ENCODE measurements at regions not wholly inside any gene's neighbourhood (a gene's known extent, or its start where the extent isn't known, plus 50 kb on each side); places are given as distances from the start of the nearest gene placed in this dataset.

- no peak for TF ChIP-seq CTCF (IDR thresholded peaks at IDR 0.05; ENCODE audit: low read depth, low read length)
- H3K36me3 ChIP-seq: no peaks in the 10 kb centered on the region
- H3K27ac ChIP-seq: no peak overlapping the region
- H3K4me3 ChIP-seq: no peak overlapping the region
- no peak for DNase-seq (ENCODE audit: low read depth in 1 of 2, low spot score in 1 of 2)
- no peaks in the 10 kb centered on the region for H3K9me3 ChIP-seq (ENCODE audit: low read depth)
- H3K27me3 ChIP-seq: no peaks in the 10 kb centered on the region
- peaks cover 2% of the 10 kb centered on the region for H3K4me1 ChIP-seq (ENCODE audit: low read depth)
Observed at GRCh38 chr3:137259089-137259488, 301.3 kb downstream of the IL20RB start.

GRCh38 chr3:137259701-137260100 is 301.9 kb downstream of the IL20RB start:
- H3K4me1 ChIP-seq (ENCODE audit: low read depth): peaks cover 7% of the 10 kb centered on the region
- H3K27ac ChIP-seq: no peak overlapping the region
- H3K36me3 ChIP-seq: no peaks in the 10 kb centered on the region
- TF ChIP-seq CTCF (IDR thresholded peaks at IDR 0.05; ENCODE audit: low read depth, low read length): no peak
- no peaks in the 10 kb centered on the region for H3K27me3 ChIP-seq
- no peak for DNase-seq (ENCODE audit: low read depth in 1 of 2, low spot score in 1 of 2)
- H3K9me3 ChIP-seq (ENCODE audit: low read depth): no peaks in the 10 kb centered on the region
- no peak overlapping the region for H3K4me3 ChIP-seq

GRCh38 chr3:137264071-137264820 is 306.5 kb downstream of the IL20RB start:
- H3K4me1 ChIP-seq (ENCODE audit: low read depth): peaks cover 7% of the 10 kb centered on the region
- no peak overlapping the region for H3K27ac ChIP-seq
- no peaks in the 10 kb centered on the region for H3K36me3 ChIP-seq
- H3K9me3 ChIP-seq (ENCODE audit: low read depth): no peaks in the 10 kb centered on the region
- no peak for TF ChIP-seq CTCF (IDR thresholded peaks at IDR 0.05; ENCODE audit: low read depth, low read length)
- no peak overlapping the region for H3K4me3 ChIP-seq
- no peaks in the 10 kb centered on the region for H3K27me3 ChIP-seq
- peak in 1 of 2 donors; percentile 23 for DNase-seq (ENCODE audit: low read depth in 1 of 2, low spot score in 1 of 2)

- no peak for DNase-seq (ENCODE audit: low read depth in 1 of 2, low spot score in 1 of 2)
- Histone ChIP-seq H3K27me3 (no peaks in the 10 kb centered on the region), H3K36me3 (no peaks in the 10 kb centered on the region), H3K4me1 (ENCODE audit: low read depth) (peaks cover 7% of the 10 kb centered on the region), H3K27ac (no peak overlapping the region), H3K9me3 (ENCODE audit: low read depth) (no peaks in the 10 kb centered on the region), H3K4me3 (no peak overlapping the region)
- no peak for TF ChIP-seq CTCF (IDR thresholded peaks at IDR 0.05; ENCODE audit: low read depth, low read length)
Observed at GRCh38 chr3:137264843-137265330, 307.1 kb downstream of the IL20RB start.

- Histone ChIP-seq H3K27me3 (no peaks in the 10 kb centered on the region), H3K4me1 (ENCODE audit: low read depth) (peaks cover 8% of the 10 kb centered on the region), H3K27ac (no peak overlapping the region), H3K4me3 (no peak overlapping the region), H3K36me3 (no peaks in the 10 kb centered on the region), H3K9me3 (ENCODE audit: low read depth) (no peaks in the 10 kb centered on the region)
- no peak for DNase-seq (ENCODE audit: low read depth in 1 of 2, low spot score in 1 of 2)
- TF ChIP-seq CTCF (IDR thresholded peaks at IDR 0.05; ENCODE audit: low read depth, low read length): no peak
Observed at GRCh38 chr3:137282871-137283270, 325.1 kb downstream of the IL20RB start.
